GM12864 (cell line): ENCODE measurements at regions not wholly inside any gene's neighbourhood (a gene's known extent, or its start where the extent isn't known, plus 50 kb on each side); places are given as distances from the start of the nearest gene placed in this dataset.

ENCODE experiments used
- DNase-seq: peaks from one replicate; pipeline ENCODE4 v3.0.0-alpha.2; 2011; ENCODE audit warnings: low read depth
- H3K4me3 ChIP-seq: 2 replicates; pipeline ENCODE4 v1.5.1; 2011; ENCODE audit warnings: mild to moderate bottlenecking, low read depth, low read length, control low read depth
- CTCF ChIP-seq: IDR thresholded peaks from 2 replicates; pipeline ENCODE4 v1.5.1; 2011; ENCODE audit warnings: low read depth, mild to moderate bottlenecking, moderate library complexity, low read length, control low read depth, inconsistent platforms; ENCODE audit errors: missing control alignments

- H3K4me3 ChIP-seq = no peak overlapping the region
- no peak for TF ChIP-seq CTCF
- no peak for DNase-seq
These were observed 127.4 kb upstream of the TMEM161B start for GRCh38 chr5:88396000-88396535.

GRCh38 chr5:88395264-88395663, 126.6 kb upstream of the TMEM161B start:
- TF ChIP-seq CTCF = no peak
- DNase-seq = no peak
- H3K4me3 ChIP-seq = no peak overlapping the region

- no peak for TF ChIP-seq CTCF
- H3K4me3 ChIP-seq = no peak overlapping the region
- no peak for DNase-seq
These were observed 126.0 kb upstream of the TMEM161B start for GRCh38 chr5:88394536-88395175.

GRCh38 chr5:88393716-88394535, 125.3 kb upstream of the TMEM161B start:
- no peak for DNase-seq
- H3K4me3 ChIP-seq = no peak overlapping the region
- no peak for TF ChIP-seq CTCF

GRCh38 chr5:88393042-88393441, 124.4 kb upstream of the TMEM161B start:
- TF ChIP-seq CTCF = no peak
- DNase-seq = no peak
- no peak overlapping the region for H3K4me3 ChIP-seq

GRCh38 chr5:88391991-88392390, 123.3 kb upstream of the TMEM161B start:
- no peak overlapping the region for H3K4me3 ChIP-seq
- no peak for TF ChIP-seq CTCF

More at GRCh38 chr5:88391991-88392390, 123.3 kb upstream of the TMEM161B start:
- no peak for DNase-seq
